ENCODE measurements at regions not wholly inside any gene's neighbourhood (a gene's known extent, or its start where the extent isn't known, plus 50 kb on each side); places are given as distances from the start of the nearest gene placed in this dataset.

- no peak for TF ChIP-seq POLR2A (IDR thresholded peaks at IDR 0.05; ENCODE audit: low read depth, low read length)
- no peak for TF ChIP-seq CTCF (conservative IDR thresholded peaks at IDR 0.05; ENCODE audit: low read depth, low read length)
Observed at GRCh38 chr17:54771409-54771915, 129.2 kb upstream of the TOM1L1 start.

Data from IMR-90 (cell line).